ENCODE measurements at regions not wholly inside any gene's neighbourhood (a gene's known extent, or its start where the extent isn't known, plus 50 kb on each side); places are given as distances from the start of the nearest gene placed in this dataset.
"Not testable (repeated sequence)": the region's sequence is repeated elsewhere in the genome, so short reads cannot be mapped to it uniquely, and the experiment has no call there.

DNA sequence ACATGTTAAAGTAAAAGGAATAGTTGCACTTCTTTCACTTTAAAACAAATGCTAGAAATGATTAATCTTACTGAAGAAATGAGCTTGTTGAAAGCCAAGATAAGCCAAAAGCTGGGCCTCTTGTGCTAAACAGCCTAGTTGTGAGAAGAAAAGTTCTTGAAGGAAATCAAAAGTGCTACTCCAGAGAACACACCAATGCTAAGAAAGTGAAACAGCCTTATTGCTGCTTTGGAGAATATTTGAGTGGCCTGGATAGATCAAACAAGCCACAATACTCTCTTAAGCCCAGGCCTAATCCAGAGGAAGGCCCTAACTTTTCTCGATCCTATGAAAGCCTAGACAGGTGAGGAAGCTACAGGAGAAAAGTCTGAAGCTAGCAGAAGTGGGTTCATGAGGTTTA is 967.9 kb upstream of the INTU start:
- DNase-seq (no peak), ATAC-seq (ENCODE audit: insufficient read depth, low read depth) (no peak)
- Histone ChIP-seq H2AFZ (ENCODE audit: low read depth, low read length) (no peak overlapping the region), H3K27me3 (ENCODE audit: insufficient read depth, low read length, poor library complexity) (no peaks in the 10 kb centered on the region), H3K4me2 (ENCODE audit: insufficient read depth, low read length) (no peak overlapping the region), H3K36me3 (ENCODE audit: insufficient read depth, low read length) (no peaks in the 10 kb centered on the region), H3K4me3 (ENCODE audit: low read depth in 1 of 2, low read length in 2 of 2) (no peak overlapping the region), H3K9me3 (ENCODE audit: insufficient read depth, low read length, severe bottlenecking) (no peaks in the 10 kb centered on the region), H3K9ac (ENCODE audit: low read depth, low read length) (no peak overlapping the region), H3K4me1 (ENCODE audit: insufficient read depth, low read length) (no peaks in the 10 kb centered on the region), H3K79me2 (ENCODE audit: insufficient read depth, low read length) (no peaks in the 10 kb centered on the region), H4K20me1 (ENCODE audit: insufficient read depth, low read length) (no peaks in the 10 kb centered on the region), H3K27ac (ENCODE audit: low read length) (no peak overlapping the region)
- TF ChIP-seq, protein P1, sequence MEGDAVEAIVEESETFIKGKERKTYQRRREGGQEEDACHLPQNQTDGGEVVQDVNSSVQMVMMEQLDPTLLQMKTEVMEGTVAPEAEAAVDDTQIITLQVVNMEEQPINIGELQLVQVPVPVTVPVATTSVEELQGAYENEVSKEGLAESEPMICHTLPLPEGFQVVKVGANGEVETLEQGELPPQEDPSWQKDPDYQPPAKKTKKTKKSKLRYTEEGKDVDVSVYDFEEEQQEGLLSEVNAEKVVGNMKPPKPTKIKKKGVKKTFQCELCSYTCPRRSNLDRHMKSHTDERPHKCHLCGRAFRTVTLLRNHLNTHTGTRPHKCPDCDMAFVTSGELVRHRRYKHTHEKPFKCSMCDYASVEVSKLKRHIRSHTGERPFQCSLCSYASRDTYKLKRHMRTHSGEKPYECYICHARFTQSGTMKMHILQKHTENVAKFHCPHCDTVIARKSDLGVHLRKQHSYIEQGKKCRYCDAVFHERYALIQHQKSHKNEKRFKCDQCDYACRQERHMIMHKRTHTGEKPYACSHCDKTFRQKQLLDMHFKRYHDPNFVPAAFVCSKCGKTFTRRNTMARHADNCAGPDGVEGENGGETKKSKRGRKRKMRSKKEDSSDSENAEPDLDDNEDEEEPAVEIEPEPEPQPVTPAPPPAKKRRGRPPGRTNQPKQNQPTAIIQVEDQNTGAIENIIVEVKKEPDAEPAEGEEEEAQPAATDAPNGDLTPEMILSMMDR (IDR thresholded peaks at IDR 0.05; ENCODE audit: borderline replicate concordance, extremely low read depth, low read length, poor library complexity, severe bottlenecking) = no peak

DNA sequence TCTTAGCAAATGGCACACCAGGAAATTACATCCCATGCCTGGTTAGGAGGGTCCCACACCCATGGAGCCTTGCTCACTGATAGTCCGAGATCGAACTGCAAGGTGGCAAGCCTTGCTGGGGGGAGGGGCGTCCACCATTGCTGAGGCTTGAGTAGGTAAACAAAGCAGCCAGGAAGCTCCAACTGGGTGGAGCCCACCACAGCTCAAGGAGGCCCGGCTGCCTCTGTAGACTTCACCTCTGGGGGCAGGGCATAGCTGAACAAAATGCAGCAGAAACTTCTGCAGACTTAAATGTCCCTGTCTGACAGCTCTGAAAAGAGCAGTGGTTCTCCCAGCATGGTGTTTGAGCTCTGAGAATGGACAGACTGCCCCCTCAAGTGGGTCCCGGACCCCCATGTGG is 962.7 kb upstream of the INTU start:
- not testable (repeated sequence) for H3K79me2 ChIP-seq (ENCODE audit: insufficient read depth, low read length); H3K36me3 ChIP-seq (ENCODE audit: insufficient read depth, low read length); H4K20me1 ChIP-seq (ENCODE audit: insufficient read depth, low read length); H3K4me2 ChIP-seq (ENCODE audit: insufficient read depth, low read length); H3K4me1 ChIP-seq (ENCODE audit: insufficient read depth, low read length); DNase-seq; H2AFZ ChIP-seq (ENCODE audit: low read depth, low read length); H3K9ac ChIP-seq (ENCODE audit: low read depth, low read length); H3K27ac ChIP-seq (ENCODE audit: low read length); H3K9me3 ChIP-seq (ENCODE audit: insufficient read depth, low read length, severe bottlenecking); ATAC-seq (ENCODE audit: insufficient read depth, low read depth); H3K27me3 ChIP-seq (ENCODE audit: insufficient read depth, low read length, poor library complexity); H3K4me3 ChIP-seq (ENCODE audit: low read depth in 1 of 2, low read length in 2 of 2)

DNA sequence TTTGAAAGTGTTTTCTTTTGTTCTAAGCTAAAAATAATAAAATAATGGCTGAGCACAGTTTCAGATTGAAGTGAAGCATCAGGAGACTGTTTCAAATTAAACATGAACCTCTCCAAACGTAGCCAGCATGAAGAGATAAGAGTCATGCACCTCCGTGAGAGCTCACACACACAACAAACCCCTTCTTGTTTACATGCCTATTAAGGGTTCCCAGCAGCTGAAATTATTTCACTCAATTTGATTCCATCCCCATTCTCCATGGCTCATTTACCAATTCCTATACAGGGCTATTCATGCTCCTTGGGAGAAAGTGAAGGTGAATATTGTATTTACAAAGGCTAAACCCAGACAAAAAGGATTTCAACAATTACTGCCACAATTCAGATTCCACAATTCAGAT is 954.1 kb upstream of the INTU start:
- no peak overlapping the region for H2AFZ ChIP-seq (ENCODE audit: low read depth, low read length)
- H3K4me3 ChIP-seq (ENCODE audit: low read depth in 1 of 2, low read length in 2 of 2) = no peak overlapping the region
- no peaks in the 10 kb centered on the region for H3K79me2 ChIP-seq (ENCODE audit: insufficient read depth, low read length)
- H3K9ac ChIP-seq (ENCODE audit: low read depth, low read length) = no peak overlapping the region
- H3K4me2 ChIP-seq (ENCODE audit: insufficient read depth, low read length) = no peak overlapping the region
- ATAC-seq (ENCODE audit: insufficient read depth, low read depth) = no peak
- no peak for DNase-seq
- H3K4me1 ChIP-seq (ENCODE audit: insufficient read depth, low read length) = no peaks in the 10 kb centered on the region
- no peaks in the 10 kb centered on the region for H3K36me3 ChIP-seq (ENCODE audit: insufficient read depth, low read length)
- no peaks in the 10 kb centered on the region for H3K9me3 ChIP-seq (ENCODE audit: insufficient read depth, low read length, severe bottlenecking)
- no peaks in the 10 kb centered on the region for H4K20me1 ChIP-seq (ENCODE audit: insufficient read depth, low read length)
- no peak overlapping the region for H3K27ac ChIP-seq (ENCODE audit: low read length)
- TF ChIP-seq, protein P1 (IDR thresholded peaks at IDR 0.05; ENCODE audit: borderline replicate concordance, extremely low read depth, low read length, poor library complexity, severe bottlenecking) = no peak
- TF ChIP-seq EZH2 (IDR thresholded peaks at IDR 0.05; ENCODE audit: borderline replicate concordance, low read depth, low read length, severe bottlenecking) = no peak
- H3K27me3 ChIP-seq (ENCODE audit: insufficient read depth, low read length, poor library complexity) = no peaks in the 10 kb centered on the region

DNA sequence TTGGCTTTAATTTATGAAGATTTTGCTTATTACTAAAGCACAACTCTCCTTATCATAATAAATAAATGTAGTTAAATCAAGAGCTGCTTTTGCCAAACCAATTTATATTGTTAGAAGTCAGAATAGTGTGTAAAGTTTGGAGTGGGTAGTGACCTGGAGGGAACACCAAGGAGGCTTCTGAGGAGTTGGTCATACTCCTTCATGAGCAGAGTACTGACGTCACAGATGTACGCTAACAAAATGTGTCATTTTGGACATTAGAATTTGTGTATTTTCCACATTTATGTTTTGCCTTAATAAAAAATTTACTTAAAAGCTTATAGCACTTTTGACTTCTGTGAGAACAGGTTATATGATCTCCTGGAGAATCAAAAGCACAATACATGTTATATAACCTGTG is 953.5 kb upstream of the INTU start:
- ATAC-seq (ENCODE audit: insufficient read depth, low read depth) = no peak
- Histone ChIP-seq H2AFZ (ENCODE audit: low read depth, low read length) (no peak overlapping the region), H3K9me3 (ENCODE audit: insufficient read depth, low read length, severe bottlenecking) (no peaks in the 10 kb centered on the region), H3K4me1 (ENCODE audit: insufficient read depth, low read length) (no peaks in the 10 kb centered on the region), H3K27ac (ENCODE audit: low read length) (no peak overlapping the region), H3K36me3 (ENCODE audit: insufficient read depth, low read length) (no peaks in the 10 kb centered on the region), H3K9ac (ENCODE audit: low read depth, low read length) (no peak overlapping the region), H3K4me3 (ENCODE audit: low read depth in 1 of 2, low read length in 2 of 2) (no peak overlapping the region), H3K27me3 (ENCODE audit: insufficient read depth, low read length, poor library complexity) (no peaks in the 10 kb centered on the region), H4K20me1 (ENCODE audit: insufficient read depth, low read length) (no peaks in the 10 kb centered on the region), H3K79me2 (ENCODE audit: insufficient read depth, low read length) (no peaks in the 10 kb centered on the region), H3K4me2 (ENCODE audit: insufficient read depth, low read length) (no peak overlapping the region)
- TF ChIP-seq, protein P1 (IDR thresholded peaks at IDR 0.05; ENCODE audit: borderline replicate concordance, extremely low read depth, low read length, poor library complexity, severe bottlenecking) = no peak
- no peak for TF ChIP-seq EZH2 (IDR thresholded peaks at IDR 0.05; ENCODE audit: borderline replicate concordance, low read depth, low read length, severe bottlenecking)
- no peak for DNase-seq
